Activated effector memory CD4-positive, alpha-beta T cell treated with Interleukin-2 at 50 U/mL for 16 hours (primary cell): ENCODE measurements at regions not wholly inside any gene's neighbourhood (a gene's known extent, or its start where the extent isn't known, plus 50 kb on each side); places are given as distances from the start of the nearest gene placed in this dataset.
"Not testable (repeated sequence)": the region's sequence is repeated elsewhere in the genome, so short reads cannot be mapped to it uniquely, and the experiment has no call there.

Source experiments
- DNase-seq: peaks from one replicate; pipeline ENCODE4 v3.0.0-alpha.2; 2020

- DNase-seq = no peak
Measured at GRCh38 chrY:26638063-26638462, 1016.1 kb downstream of the CDY1 start.

GRCh38 chrY:26645856-26646255, 1023.9 kb downstream of the CDY1 start:
- not testable (repeated sequence) for DNase-seq

- DNase-seq = not testable (repeated sequence)
Measured at GRCh38 chrY:26648240-26648639, 1026.3 kb downstream of the CDY1 start.

GRCh38 chrY:26664245-26664644, 1042.3 kb downstream of the CDY1 start:
- DNase-seq = not testable (repeated sequence)

- not testable (repeated sequence) for DNase-seq
Measured at GRCh38 chrY:26666691-26667090, 1044.8 kb downstream of the CDY1 start.

- not testable (repeated sequence) for DNase-seq
Measured at GRCh38 chrY:26669243-26669642, 1047.3 kb downstream of the CDY1 start.

- DNase-seq = peak; percentile 18
Measured at GRCh38 chrY:26670360-26670871, 1048.5 kb downstream of the CDY1 start.

- DNase-seq = peak; percentile 29
Measured at GRCh38 chrY:26670881-26671879, 1049.3 kb downstream of the CDY1 start.
